OCI-LY7 (cell line): ENCODE measurements at regions not wholly inside any gene's neighbourhood (a gene's known extent, or its start where the extent isn't known, plus 50 kb on each side); places are given as distances from the start of the nearest gene placed in this dataset.

Experiments used
- BruUV-seq: library from RNA; stranded (reverse); fragments of 400-500 nt; replicated peaks from 2 replicates; lab custom pipeline; 2021; lab: Mats Ljungman, UMichigan
- CTCF ChIA-PET: fragments of 300-600 bp; sonication (Branson Sonifier 250); formaldehyde crosslinking; loops from one replicate; lab custom pipeline; 2022; ENCODE audit warnings: antibody characterized with exemption; ENCODE audit not compliant: unreplicated experiment; lab: Charles Lee
- POLR2A ChIA-PET: fragments of 300-600 bp; sonication (Branson Sonifier 250); formaldehyde crosslinking; loops from one replicate; lab custom pipeline; 2022; ENCODE audit warnings: antibody characterized with exemption; lab: Charles Lee
- DNase-seq: peaks from one replicate; pipeline ENCODE4 v3.0.0-alpha.2; 2015; ENCODE audit warnings: low spot score
- H2AFZ ChIP-seq: fragments of 200-600 bp; sonication (generic), shearing (Covaris generic); 2 replicates; pipeline ENCODE4 v1.6.1; 2014; ENCODE audit warnings: mild to moderate bottlenecking, antibody characterized with exemption, low read length, moderate library complexity
- H3K27ac ChIP-seq: fragments of 200-600 bp; sonication (generic); 2 replicates; pipeline ENCODE4 v1.5.1; 2014; ENCODE audit warnings: mixed run types, low read depth, mild to moderate bottlenecking, moderate library complexity, low read length, inconsistent platforms; ENCODE audit not compliant: poor library complexity, severe bottlenecking
- H3K36me3 ChIP-seq: fragments of 200-600 bp; sonication (generic); 2 replicates; pipeline ENCODE4 v1.6.1; 2014; ENCODE audit warnings: mild to moderate bottlenecking, antibody characterized with exemption, low read length, moderate library complexity, mixed read lengths; ENCODE audit not compliant: insufficient read depth
- H3K4me1 ChIP-seq: fragments of 200-600 bp; sonication (generic); 2 replicates; pipeline ENCODE4 v1.5.1; 2014; ENCODE audit warnings: mild to moderate bottlenecking, low read length; ENCODE audit not compliant: insufficient read depth, poor library complexity, severe bottlenecking
- H3K4me2 ChIP-seq: fragments of 200-600 bp; sonication (generic); 2 replicates; pipeline ENCODE4 v1.6.1; 2014; ENCODE audit warnings: mild to moderate bottlenecking, low read length
- H3K4me3 ChIP-seq: fragments of 200-600 bp; sonication (generic); 2 replicates; pipeline ENCODE4 v1.5.1; 2014; ENCODE audit warnings: mild to moderate bottlenecking, low read depth, low read length; ENCODE audit not compliant: poor library complexity, severe bottlenecking
- H3K79me2 ChIP-seq: fragments of 200-600 bp; sonication (generic); 2 replicates; pipeline ENCODE4 v1.6.1; 2016; ENCODE audit warnings: low read depth, mild to moderate bottlenecking, low read length, moderate library complexity, mixed read lengths; ENCODE audit not compliant: insufficient read depth
- H3K9me2 ChIP-seq: fragments of 200-600 bp; sonication (generic); 2 replicates; pipeline ENCODE4 v1.6.1; 2016; ENCODE audit warnings: mild to moderate bottlenecking, low read length, mixed read lengths; ENCODE audit not compliant: insufficient read depth
- H3K9me3 ChIP-seq: fragments of 200-600 bp; sonication (generic); 2 replicates; pipeline ENCODE4 v1.6.1; 2014; ENCODE audit warnings: mild to moderate bottlenecking, mixed run types, low read length, mixed read lengths
- H4K20me1 ChIP-seq: fragments of 200-600 bp; sonication (generic); 2 replicates; pipeline ENCODE4 v1.6.1; 2014; ENCODE audit warnings: mild to moderate bottlenecking, antibody characterized with exemption, low read length, moderate library complexity, mixed read lengths; ENCODE audit not compliant: insufficient read depth
- CTCF ChIP-seq: fragments of 200-600 bp; sonication (generic); conservative IDR thresholded peaks from 2 replicates; pipeline ENCODE4 v1.5.1; 2014; ENCODE audit warnings: mild to moderate bottlenecking, antibody characterized with exemption, low read length, moderate library complexity, mixed read lengths
- EZH2phosphoT487 ChIP-seq: fragments of 200-600 bp; sonication (generic); IDR thresholded peaks from 2 replicates; pipeline ENCODE4 v1.6.1; 2018; ENCODE audit warnings: low read depth, borderline replicate concordance, mild to moderate bottlenecking, mixed run types, antibody characterized with exemption, low read length, moderate library complexity, mixed read lengths
- intact Hi-C: fragments of 100-400 bp; cut with micrococcal nuclease; formaldehyde crosslinking; loops from one replicate; pipeline ENCODE4 v1.10.0; 2022; ENCODE audit not compliant: unreplicated experiment

DNA sequence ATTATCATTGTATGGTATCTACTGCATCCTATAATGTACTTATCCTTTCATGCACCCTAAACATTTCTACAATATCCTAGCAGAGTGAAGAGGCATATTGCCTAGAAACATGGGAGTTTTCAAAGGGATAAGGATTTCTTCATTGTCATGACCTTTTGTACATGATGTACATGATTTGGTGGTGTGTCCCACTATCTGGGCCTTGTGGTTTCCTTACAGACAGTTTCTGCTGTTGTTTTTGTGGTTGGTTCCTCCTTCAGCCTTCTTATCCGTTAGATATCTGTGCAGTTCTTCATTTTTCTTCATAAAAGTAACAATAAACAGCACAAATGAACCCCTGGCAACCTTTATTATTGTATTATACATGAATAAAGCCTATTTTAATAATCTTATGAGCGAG, 70.4 kb upstream of the BACH1 start:
- Histone ChIP-seq H2AFZ (no peak overlapping the region), H3K9me2 (no peaks in the 10 kb centered on the region), H3K27ac (no peak overlapping the region), H3K9me3 (no peaks in the 10 kb centered on the region), H3K36me3 (no peaks in the 10 kb centered on the region), H3K4me1 (no peaks in the 10 kb centered on the region), H4K20me1 (no peaks in the 10 kb centered on the region), H3K79me2 (no peaks in the 10 kb centered on the region), H3K4me2 (no peak overlapping the region), H3K4me3 (no peak overlapping the region)
- intact Hi-C loops = no loop called here
- ChIA-PET CTCF (no interaction called here), POLR2A (interaction anchor here (0.6 to 1.4 kb wide), 2 partner anchors 17 to 48 kb away, joined by 3 read pairs; no protein-coding TSS in a partner anchor)
- no peak for DNase-seq
- TF ChIP-seq EZH2phosphoT487 (no peak), CTCF (no peak)
- no TSS peak for BruUV-seq

DNA sequence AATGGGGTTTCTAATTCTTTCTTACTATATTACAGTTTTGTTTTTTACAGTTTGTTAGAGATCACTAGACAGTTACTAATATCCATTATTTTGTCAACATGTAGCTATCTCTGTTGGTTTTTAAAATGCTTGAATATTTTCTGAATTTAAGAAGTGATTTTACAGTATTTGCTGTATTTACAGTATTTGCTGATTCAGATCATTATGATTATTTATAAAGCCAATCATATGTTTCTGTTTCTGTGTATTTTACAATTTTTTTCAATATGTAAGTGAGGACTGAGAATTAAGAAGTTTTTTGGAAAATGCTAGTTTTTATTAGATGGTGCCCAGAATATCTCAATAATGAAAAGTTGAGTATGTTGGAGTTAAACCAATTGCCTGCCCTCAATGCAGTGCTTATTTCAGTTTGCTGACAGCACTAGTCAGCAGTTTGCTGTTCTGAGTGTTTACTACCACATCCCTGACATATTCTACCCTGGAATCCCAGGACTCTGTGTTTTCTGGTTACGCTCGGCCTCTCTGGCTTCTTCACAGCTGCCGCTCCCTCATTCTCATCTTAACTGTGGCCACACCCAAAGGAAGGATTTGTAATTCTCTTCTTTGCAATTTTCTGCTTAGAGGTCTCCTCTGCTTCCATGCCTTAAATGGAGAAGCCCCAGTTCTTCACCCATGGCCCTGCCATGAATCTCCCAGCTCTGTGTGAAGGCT, 68.0 kb upstream of the BACH1 start:
- no peaks in the 10 kb centered on the region for H3K9me2 ChIP-seq
- H4K20me1 ChIP-seq = no peaks in the 10 kb centered on the region
- H3K36me3 ChIP-seq = no peaks in the 10 kb centered on the region
- no peaks in the 10 kb centered on the region for H3K4me1 ChIP-seq
- no TSS peak for BruUV-seq
- ChIA-PET POLR2A (interaction anchor here (0.6 kb wide), 1 partner anchor 42 kb away, joined by 3 read pairs; no protein-coding TSS in a partner anchor), CTCF (interaction anchor here (1.5 kb wide), 1 partner anchor 12 kb away, joined by 3 read pairs; no protein-coding TSS in a partner anchor)
- no peaks in the 10 kb centered on the region for H3K79me2 ChIP-seq
- H3K9me3 ChIP-seq = no peaks in the 10 kb centered on the region
- no peak overlapping the region for H3K27ac ChIP-seq
- TF ChIP-seq CTCF (no peak), EZH2phosphoT487 (no peak)
- DNase-seq = no peak
- no peak overlapping the region for H3K4me2 ChIP-seq
- no peak overlapping the region for H3K4me3 ChIP-seq
- no peak overlapping the region for H2AFZ ChIP-seq
- intact Hi-C loops = loop anchor here (10.0 kb wide), 1 partner anchor 144 kb away; no protein-coding TSS in a partner anchor
